Liver (tissue), 8 donors: ENCODE measurements at regions not wholly inside any gene's neighbourhood (a gene's known extent, or its start where the extent isn't known, plus 50 kb on each side); places are given as distances from the start of the nearest gene placed in this dataset.

Experiments used
- DNase-seq: peaks from one replicate; pipeline ENCODE4 v3.0.0-alpha.2; 2017; ENCODE audit warnings: low spot score
- H3K27ac ChIP-seq, 2 donors: one replicate each; pipeline ENCODE4 v1.7.0; 2013; ENCODE audit warnings: inconsistent platforms in 2 of 2, low read length in 2 of 2, control low read depth in 1 of 2, low read depth in 1 of 2, mild to moderate bottlenecking in 1 of 2
- H3K27me3 ChIP-seq, 4 donors: one replicate each; pipeline versions ENCODE4 v1.6.1 to v1.7.0; 2013; ENCODE audit warnings: low read length in 3 of 4, inconsistent platforms in 1 of 4, mild to moderate bottlenecking in 1 of 4, moderate library complexity in 1 of 4; ENCODE audit not compliant: control insufficient read depth in 4 of 4, insufficient read depth in 4 of 4
- H3K36me3 ChIP-seq, 4 donors: one replicate each; pipeline versions ENCODE4 v1.6.1 to v1.7.0; 2013; ENCODE audit warnings: low read length in 3 of 4, mild to moderate bottlenecking in 3 of 4, low read depth in 1 of 4, moderate library complexity in 1 of 4; ENCODE audit not compliant: control insufficient read depth in 4 of 4, insufficient read depth in 3 of 4
- H3K4me1 ChIP-seq, 4 donors: one replicate each; pipeline versions ENCODE4 v1.6.1 to v1.7.0; 2013; ENCODE audit warnings: low read length in 3 of 4, mild to moderate bottlenecking in 3 of 4, moderate library complexity in 1 of 4; ENCODE audit not compliant: control insufficient read depth in 4 of 4, insufficient read depth in 4 of 4
- H3K4me3 ChIP-seq, 3 donors: one replicate each; pipeline versions ENCODE4 v1.6.1 to v1.7.0; 2013; ENCODE audit warnings: low read length in 3 of 3, control low read depth in 1 of 3, low read depth in 1 of 3, mild to moderate bottlenecking in 1 of 3
- H3K9ac ChIP-seq, 2 donors: one replicate each; pipeline ENCODE4 v1.7.0; 2013; ENCODE audit warnings: low read length in 2 of 2, mild to moderate bottlenecking in 2 of 2, moderate library complexity in 2 of 2, control low read depth in 1 of 2, low read depth in 1 of 2
- H3K9me3 ChIP-seq, 4 donors: one replicate each; pipeline versions ENCODE4 v1.6.1 to v1.7.0; 2013; ENCODE audit warnings: low read length in 3 of 4; ENCODE audit not compliant: control insufficient read depth in 4 of 4
- CTCF ChIP-seq: fragments of 150-350 bp; IDR thresholded peaks from 2 replicates; pipeline ENCODE4 v1.5.1; 2017; ENCODE audit warnings: improper control_type of control experiment, low read depth, low read length; ENCODE audit not compliant: missing input control
- EGR1 ChIP-seq, 2 donors: IDR thresholded peaks; 2 replicates each; pipeline ENCODE4 v1.6.1; 2016 to 2018; ENCODE audit warnings: antibody characterized with exemption in 2 of 2, low read depth in 2 of 2
- FOXA2 ChIP-seq: IDR thresholded peaks from 2 replicates; pipeline ENCODE4 v1.6.1; 2016; ENCODE audit warnings: antibody characterized with exemption
- GABPA ChIP-seq, 2 donors: IDR thresholded peaks in 1 of 2; conservative IDR thresholded peaks in 1 of 2; 2 replicates each; pipeline ENCODE4 v1.6.1; 2016; ENCODE audit warnings: antibody characterized with exemption in 2 of 2, mild to moderate bottlenecking in 1 of 2, moderate library complexity in 1 of 2
- HNF4A ChIP-seq, 2 donors: conservative IDR thresholded peaks; 2 replicates each; pipeline ENCODE4 v1.6.1; 2016; ENCODE audit warnings: antibody characterized with exemption in 2 of 2, mild to moderate bottlenecking in 2 of 2
- HNF4G ChIP-seq: IDR thresholded peaks from 2 replicates; pipeline ENCODE4 v1.6.1; 2016; ENCODE audit warnings: antibody characterized with exemption
- JUND ChIP-seq, 2 donors: IDR thresholded peaks; 2 replicates each; pipeline ENCODE4 v1.6.1; 2016; ENCODE audit warnings: antibody characterized with exemption in 2 of 2
- MAX ChIP-seq: IDR thresholded peaks from 2 replicates; pipeline ENCODE4 v1.6.1; 2016; ENCODE audit warnings: antibody characterized with exemption
- NR2F2 ChIP-seq: IDR thresholded peaks from 2 replicates; pipeline ENCODE4 v1.6.1; 2016; ENCODE audit warnings: antibody characterized with exemption
- RAD21 ChIP-seq, 2 donors: IDR thresholded peaks; 2 replicates each; pipeline ENCODE4 v1.6.1; 2016; ENCODE audit warnings: antibody characterized with exemption in 2 of 2, mild to moderate bottlenecking in 2 of 2
- RXRA ChIP-seq, 2 donors: IDR thresholded peaks; 2 replicates each; pipeline ENCODE4 v1.6.1; 2017 to 2018; ENCODE audit warnings: antibody characterized with exemption in 2 of 2, mild to moderate bottlenecking in 1 of 2
- SP1 ChIP-seq: IDR thresholded peaks from 2 replicates; pipeline ENCODE4 v1.6.1; 2018; ENCODE audit warnings: antibody characterized with exemption, mild to moderate bottlenecking
- TAF1 ChIP-seq: conservative IDR thresholded peaks from 2 replicates; pipeline ENCODE4 v1.6.1; 2016; ENCODE audit warnings: antibody characterized with exemption, mild to moderate bottlenecking
- YY1 ChIP-seq: IDR thresholded peaks from 2 replicates; pipeline ENCODE4 v1.6.1; 2016; ENCODE audit warnings: antibody characterized with exemption, mild to moderate bottlenecking
- ZBTB33 ChIP-seq: IDR thresholded peaks from 2 replicates; pipeline ENCODE4 v1.6.1; 2016; ENCODE audit warnings: antibody characterized with exemption
- WGBS: extraction: QIAGEN DNeasy Blood & Tissue Kit; methylation state at CpG from one replicate; pipeline ENCODE4 v1.1.7; 2013; 5-methylcytosine and 5-hydroxymethylcytosine counted together
- TF ChIP-seq, protein P1 (sequence below): IDR thresholded peaks from 2 replicates; pipeline ENCODE4 v1.6.1; 2016; ENCODE audit warnings: antibody characterized with exemption
- TF ChIP-seq, protein P2 (sequence below): IDR thresholded peaks from 2 replicates; pipeline ENCODE4 v1.6.1; 2016; ENCODE audit warnings: antibody characterized with exemption, mild to moderate bottlenecking
- donor health status: healthy.
- donor health status: healthy.
- donor health status: healthy.
- donor health status: healthy.
- donor health status: healthy.

GRCh38 chrX:143121477-143121876 is 95.7 kb downstream of the SPANXN4 start:
- Histone ChIP-seq H3K27me3 (no peaks in the 10 kb centered on the region), H3K9ac (no peak overlapping the region), H3K9me3 (no peaks in the 10 kb centered on the region), H3K4me1 (no peaks in the 10 kb centered on the region), H3K27ac (no peak overlapping the region), H3K4me3 (no peak overlapping the region), H3K36me3 (no peaks in the 10 kb centered on the region)
- 27% methylated on average over 4 of the region's 4 CpGs for WGBS
- DNase-seq: no peak
- TF ChIP-seq MAX (no peak), NR2F2 (no peak), CTCF (no peak), RXRA (IDR thresholded peaks at IDR 0.05) (no peak), SP1 (no peak), EGR1 (IDR thresholded peaks at IDR 0.05; ENCODE audit: low read depth in 2 of 2) (no peak), HNF4G (no peak), YY1 (no peak), FOXA2 (no peak), ZBTB33 (no peak), GABPA (IDR thresholded peaks at IDR 0.05 in 1 of 2, conservative IDR thresholded peaks at IDR 0.05 in 1 of 2) (no peak), HNF4A (conservative IDR thresholded peaks at IDR 0.05) (no peak), RAD21 (IDR thresholded peaks at IDR 0.05) (no peak), TAF1 (no peak), JUND (IDR thresholded peaks at IDR 0.05) (no peak)
- TF ChIP-seq, protein P1, sequence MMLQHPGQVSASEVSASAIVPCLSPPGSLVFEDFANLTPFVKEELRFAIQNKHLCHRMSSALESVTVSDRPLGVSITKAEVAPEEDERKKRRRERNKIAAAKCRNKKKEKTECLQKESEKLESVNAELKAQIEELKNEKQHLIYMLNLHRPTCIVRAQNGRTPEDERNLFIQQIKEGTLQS: no peak
- TF ChIP-seq, protein P2, sequence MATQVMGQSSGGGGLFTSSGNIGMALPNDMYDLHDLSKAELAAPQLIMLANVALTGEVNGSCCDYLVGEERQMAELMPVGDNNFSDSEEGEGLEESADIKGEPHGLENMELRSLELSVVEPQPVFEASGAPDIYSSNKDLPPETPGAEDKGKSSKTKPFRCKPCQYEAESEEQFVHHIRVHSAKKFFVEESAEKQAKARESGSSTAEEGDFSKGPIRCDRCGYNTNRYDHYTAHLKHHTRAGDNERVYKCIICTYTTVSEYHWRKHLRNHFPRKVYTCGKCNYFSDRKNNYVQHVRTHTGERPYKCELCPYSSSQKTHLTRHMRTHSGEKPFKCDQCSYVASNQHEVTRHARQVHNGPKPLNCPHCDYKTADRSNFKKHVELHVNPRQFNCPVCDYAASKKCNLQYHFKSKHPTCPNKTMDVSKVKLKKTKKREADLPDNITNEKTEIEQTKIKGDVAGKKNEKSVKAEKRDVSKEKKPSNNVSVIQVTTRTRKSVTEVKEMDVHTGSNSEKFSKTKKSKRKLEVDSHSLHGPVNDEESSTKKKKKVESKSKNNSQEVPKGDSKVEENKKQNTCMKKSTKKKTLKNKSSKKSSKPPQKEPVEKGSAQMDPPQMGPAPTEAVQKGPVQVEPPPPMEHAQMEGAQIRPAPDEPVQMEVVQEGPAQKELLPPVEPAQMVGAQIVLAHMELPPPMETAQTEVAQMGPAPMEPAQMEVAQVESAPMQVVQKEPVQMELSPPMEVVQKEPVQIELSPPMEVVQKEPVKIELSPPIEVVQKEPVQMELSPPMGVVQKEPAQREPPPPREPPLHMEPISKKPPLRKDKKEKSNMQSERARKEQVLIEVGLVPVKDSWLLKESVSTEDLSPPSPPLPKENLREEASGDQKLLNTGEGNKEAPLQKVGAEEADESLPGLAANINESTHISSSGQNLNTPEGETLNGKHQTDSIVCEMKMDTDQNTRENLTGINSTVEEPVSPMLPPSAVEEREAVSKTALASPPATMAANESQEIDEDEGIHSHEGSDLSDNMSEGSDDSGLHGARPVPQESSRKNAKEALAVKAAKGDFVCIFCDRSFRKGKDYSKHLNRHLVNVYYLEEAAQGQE: no peak

DNA sequence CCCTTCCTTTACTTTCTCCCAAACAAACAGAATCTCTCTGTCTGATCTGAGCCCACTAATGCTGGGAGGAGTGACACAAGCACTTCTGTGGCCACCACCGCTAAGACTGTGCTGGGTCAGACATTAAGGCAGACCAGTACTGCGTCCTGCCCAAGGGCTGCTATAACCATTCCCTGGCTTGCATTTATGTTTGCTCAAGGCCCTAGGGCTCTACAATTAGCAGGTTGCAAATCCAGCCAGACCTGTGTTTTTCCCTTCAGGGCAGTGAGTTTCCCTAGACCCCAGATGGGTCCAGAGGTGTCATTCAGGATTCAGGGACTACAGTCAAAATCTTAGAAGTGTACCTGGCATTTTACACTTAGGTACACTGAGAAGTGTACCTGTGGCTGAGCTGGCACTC is 89.7 kb downstream of the SPANXN4 start:
- no peak for DNase-seq
- H3K27ac ChIP-seq: no peak overlapping the region
- 93% methylated on average over 2 of the region's 2 CpGs for WGBS
- no peaks in the 10 kb centered on the region for H3K36me3 ChIP-seq
- H3K27me3 ChIP-seq: no peaks in the 10 kb centered on the region
- no peaks in the 10 kb centered on the region for H3K9me3 ChIP-seq
- TF ChIP-seq RAD21 (IDR thresholded peaks at IDR 0.05): no peak
- no peak for TF ChIP-seq GABPA (IDR thresholded peaks at IDR 0.05 in 1 of 2, conservative IDR thresholded peaks at IDR 0.05 in 1 of 2)
- TF ChIP-seq RXRA (IDR thresholded peaks at IDR 0.05): no peak
- H3K4me3 ChIP-seq: no peak overlapping the region
- H3K4me1 ChIP-seq: no peaks in the 10 kb centered on the region
- no peak overlapping the region for H3K9ac ChIP-seq
